GM19452 (cell line): ENCODE measurements at regions not wholly inside any gene's neighbourhood (a gene's known extent, or its start where the extent isn't known, plus 50 kb on each side); places are given as distances from the start of the nearest gene placed in this dataset.

Experiments used
- ATAC-seq: cut with Tn5 transposase; IDR thresholded peaks from one replicate; pipeline ENCODE4 v1.9.1; 2021; ENCODE audit not compliant: unreplicated experiment

DNA sequence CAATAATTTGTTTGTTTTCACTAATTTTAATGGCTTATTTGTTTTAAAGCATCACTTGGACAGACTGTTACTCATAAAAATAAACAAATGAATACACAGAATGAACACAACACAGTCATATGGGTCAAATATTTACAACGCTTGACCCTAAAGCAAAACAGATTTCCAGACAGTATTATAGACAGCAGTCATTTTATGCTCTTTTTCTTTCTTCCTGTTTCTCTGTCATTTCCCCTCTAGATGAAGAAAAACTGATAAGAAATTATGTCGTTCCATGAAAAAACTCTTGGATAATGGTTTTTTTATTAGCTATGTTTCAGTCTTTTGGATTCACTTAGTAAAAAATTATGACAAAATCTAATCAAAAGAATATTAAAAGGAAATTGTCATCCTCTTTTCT, 297.3 kb upstream of the NEGR1 start:
- ATAC-seq, result no peak

DNA sequence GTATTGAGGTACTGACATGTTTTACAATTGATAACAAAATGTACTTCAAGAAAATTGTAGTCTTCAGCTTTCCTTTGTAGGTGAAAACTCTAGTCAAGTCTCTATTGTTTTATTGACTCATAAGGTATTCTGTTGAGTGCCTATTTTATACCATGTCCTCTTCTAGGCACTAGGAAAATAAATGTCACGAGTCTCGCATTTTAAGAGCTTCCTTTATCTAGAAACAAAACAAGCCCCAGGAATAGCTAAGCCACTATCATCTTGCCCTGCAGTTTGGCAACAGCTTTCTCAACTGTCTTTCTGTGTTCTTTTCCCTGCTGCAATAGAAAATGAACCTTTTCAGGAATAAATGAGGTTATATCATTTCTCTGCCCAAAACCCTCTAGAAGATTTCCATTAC, 288.5 kb upstream of the NEGR1 start:
- no peak for ATAC-seq

DNA sequence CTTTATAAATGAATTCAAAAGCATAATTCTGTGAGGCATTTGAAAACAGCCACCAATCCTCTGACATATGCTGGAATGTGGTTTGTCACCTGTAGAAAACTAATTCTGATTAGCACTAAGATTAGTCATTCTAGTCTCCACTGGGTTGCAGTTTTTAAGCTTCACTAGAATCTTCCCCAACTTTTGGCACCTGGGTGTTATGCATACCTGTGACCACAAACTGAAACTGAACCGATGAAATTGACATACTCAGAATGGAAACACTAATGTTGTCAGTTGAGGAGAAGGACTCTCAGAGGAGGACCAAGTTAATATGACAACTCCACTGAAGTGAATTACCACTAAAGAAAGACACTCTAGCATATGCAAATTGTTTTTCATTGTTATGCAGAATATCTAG, 285.8 kb upstream of the NEGR1 start:
- no peak for ATAC-seq

DNA sequence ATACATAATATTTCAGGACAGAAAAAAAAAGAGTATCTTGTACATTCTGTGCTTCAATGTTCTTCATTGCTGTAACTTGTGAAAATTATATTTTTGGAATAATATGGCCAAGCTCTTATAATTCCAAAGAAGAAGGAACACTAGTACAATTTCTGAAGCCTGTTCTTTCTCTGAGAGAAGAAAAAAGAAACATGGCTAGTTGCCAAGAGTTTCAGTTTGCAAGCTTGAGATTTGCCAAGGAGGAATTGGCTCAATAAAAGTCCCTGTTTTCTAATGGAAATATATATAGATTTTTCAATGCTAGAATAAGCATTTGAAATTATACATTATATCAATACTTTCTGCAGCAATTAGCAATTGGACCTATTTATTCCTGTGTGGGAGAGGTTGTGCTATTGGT, 285.2 kb upstream of the NEGR1 start:
- no peak for ATAC-seq

DNA sequence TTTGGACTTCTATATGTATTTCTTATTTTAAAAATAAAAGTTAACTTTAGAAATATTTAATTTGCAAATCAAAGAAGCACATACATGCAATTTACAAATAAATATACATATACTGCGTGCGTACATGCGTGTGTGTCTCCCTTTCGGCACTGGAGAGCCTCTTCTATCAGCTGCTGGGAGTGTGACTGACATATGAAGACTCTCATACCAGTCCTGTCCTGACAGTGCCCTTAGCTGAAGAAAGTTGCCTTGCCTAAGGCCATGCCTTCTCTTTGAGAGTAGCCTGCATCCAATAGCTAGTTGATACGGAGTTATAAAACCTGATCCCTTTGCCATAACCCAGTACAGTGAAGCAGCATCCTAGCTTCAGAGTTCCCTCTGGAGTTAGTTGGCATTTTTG, 282.4 kb upstream of the NEGR1 start:
- no peak for ATAC-seq

DNA sequence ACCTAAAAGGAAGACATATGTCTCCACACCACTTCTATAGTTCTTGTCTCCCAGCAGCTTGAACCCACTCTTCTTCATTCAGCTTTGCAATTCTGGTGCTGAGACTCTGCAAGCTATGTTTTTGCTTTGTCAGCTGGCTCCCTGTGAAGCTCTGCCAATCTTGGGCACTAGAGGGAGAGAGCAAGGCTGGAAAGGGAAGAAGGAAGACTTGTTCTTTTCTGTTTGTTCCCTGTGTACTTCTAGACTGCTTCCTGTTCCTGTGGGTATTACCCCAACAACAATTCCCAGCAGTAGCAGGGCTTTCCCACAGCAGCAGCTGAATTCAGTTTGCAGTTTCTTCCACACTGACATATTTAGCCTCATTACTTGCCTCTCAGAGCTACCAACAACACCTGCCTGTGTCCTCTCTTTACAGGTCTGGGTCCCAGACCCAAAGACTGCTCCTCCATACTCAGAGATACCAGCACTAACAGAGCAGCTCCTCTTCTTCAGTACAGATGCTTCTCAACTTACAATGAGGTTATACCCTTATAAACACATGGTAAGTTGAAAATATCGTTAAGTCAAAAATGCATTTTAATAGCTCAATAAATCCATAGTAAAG, 275.2 kb upstream of the NEGR1 start:
- ATAC-seq, result no peak

DNA sequence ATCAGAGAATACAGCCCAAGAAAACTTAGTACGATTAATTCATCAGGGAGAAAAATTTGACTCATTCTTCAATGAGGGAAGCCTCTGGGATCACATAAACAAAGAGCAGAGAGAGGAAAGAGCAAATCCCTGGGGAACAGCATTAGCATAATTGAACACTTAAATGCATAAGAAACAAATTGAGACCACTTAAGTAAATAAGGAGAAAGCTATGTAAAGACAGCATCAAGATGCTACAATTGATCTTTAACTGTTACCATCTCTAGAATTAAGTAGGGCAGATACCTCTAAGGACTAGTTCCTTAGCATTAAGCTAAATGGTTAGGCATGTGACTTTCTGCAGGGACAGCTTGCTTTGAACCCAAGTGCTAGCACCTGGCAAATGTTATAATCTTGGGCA, 265.1 kb upstream of the NEGR1 start:
- no peak for ATAC-seq

DNA sequence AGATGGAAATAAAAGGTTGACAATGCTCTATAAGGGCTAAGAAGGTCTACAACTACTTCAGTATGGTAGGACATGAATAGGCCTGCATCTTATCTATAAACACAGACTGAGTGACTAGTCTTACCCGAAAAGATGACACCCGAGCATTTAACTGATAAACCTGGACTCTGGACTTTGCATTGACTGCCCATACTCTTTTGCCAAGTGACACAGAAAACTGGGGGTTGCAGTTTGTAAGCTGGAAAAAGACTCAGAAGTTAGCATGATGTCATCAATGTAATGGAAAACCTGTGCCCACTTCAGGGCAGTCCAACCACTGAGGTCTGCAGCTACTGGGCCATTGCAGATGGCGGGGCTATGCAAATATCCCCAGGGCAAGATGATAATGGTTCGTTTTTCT, 258.3 kb upstream of the NEGR1 start:
- no peak for ATAC-seq

DNA sequence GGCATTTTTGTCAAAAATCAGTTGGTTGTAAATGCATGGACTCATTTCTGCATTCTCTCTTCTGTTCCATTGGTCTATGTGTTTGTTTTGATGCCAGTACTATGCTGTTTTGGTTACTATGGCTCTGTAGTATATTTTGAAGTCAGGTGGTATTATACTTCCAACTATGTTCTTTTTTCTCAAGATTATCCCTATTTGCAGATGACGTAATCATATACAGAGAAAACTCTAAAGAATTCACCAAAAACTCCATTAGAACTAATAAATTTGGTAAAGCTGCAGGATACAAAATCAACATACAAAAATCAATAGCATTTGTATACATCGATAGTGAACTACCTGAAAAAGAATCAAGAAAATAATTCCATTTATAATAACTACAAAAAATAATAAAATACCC, 253.1 kb upstream of the NEGR1 start:
- ATAC-seq, result no peak

DNA sequence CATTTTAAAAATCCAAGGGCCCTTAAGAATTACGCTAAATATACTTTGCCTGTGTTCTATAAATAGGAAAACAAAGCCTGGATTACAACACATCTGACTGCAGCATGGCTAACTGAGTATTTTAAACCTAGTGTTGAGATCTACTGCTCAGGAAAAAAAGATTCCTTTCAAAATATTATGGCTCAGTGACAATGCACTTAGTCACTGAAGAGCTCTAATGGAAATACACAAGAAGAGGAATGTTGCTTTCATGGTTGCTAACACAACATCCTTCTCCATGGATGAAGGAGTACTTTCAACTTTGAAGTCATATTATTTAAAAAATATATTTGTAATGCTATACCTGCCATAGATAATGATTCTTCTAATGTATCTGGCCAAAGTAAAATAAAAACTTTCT, 248.3 kb upstream of the NEGR1 start:
- no peak for ATAC-seq

DNA sequence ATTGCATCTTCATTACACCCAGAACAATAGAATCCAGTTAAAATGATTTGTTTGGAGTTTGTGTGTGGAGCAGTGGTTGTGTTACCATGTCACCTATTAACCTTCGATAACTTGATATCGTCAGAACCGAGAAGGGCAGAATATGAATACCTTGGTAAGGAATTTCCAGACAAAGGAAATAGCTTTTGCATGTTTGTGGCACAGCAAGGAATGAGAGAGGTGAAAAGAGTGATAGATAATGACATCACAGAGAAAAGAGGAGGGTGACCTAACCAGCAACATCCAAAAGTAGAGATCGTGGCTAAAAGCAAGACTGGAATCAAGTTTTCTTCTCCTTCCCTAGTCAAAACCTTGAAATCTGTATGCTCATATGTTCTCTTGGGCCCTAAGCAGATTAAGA, 244.6 kb upstream of the NEGR1 start:
- ATAC-seq, result no peak

DNA sequence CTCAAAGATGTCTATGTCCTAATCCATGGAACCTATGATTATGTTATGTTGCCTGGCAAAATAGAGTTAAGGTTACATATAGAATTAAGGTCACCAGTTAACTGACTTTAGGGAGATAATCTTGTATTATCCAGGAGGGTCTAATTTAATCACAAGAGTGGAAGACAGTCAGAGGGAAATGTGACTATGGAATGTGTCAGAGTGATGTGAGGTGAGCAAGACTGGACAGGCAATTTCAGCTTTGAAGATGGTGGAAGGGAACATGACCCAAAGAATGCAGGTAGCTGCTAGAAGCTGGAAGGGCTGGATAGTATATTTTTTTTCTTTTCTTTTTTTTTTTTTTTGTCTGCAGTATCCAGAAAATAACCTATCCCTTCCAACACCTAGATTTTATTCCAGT, 241.7 kb upstream of the NEGR1 start:
- no peak for ATAC-seq

DNA sequence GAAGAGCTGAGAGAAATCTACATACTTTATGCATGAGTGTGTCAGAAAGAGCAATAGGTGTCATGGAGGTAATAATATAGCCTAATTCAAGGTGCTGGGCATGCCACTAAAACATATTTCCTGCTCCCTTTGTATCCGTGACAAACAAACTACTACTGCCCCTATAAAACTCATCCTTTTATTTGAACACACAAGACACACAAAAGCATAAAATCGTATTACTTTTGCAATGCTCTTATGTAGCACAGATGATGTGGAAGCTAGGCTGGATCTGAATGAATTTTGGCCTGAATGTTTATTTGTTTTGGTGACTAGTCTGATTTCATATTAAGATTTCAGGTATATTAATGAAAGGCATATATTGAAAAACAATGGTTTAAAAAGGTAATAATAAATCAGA, 239.3 kb upstream of the NEGR1 start:
- no peak for ATAC-seq

DNA sequence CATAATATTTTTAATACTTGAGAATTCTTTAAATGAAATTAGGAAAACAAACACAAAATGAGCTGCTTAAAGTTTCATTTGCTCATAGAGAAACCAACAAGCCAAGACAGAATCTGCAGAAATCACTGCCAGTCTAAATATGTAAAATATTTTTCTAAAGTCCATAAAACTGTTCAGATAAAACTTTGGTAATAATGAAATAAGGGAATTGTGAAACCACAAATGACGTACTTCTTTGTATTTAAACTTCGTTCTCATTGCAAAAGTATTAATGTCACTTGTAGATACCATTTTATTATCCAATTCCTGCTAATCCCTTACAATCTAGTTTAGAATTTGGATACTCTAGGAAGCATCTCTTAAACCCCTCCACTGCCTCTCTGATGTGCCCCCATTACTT, 234.5 kb upstream of the NEGR1 start:
- no peak for ATAC-seq

DNA sequence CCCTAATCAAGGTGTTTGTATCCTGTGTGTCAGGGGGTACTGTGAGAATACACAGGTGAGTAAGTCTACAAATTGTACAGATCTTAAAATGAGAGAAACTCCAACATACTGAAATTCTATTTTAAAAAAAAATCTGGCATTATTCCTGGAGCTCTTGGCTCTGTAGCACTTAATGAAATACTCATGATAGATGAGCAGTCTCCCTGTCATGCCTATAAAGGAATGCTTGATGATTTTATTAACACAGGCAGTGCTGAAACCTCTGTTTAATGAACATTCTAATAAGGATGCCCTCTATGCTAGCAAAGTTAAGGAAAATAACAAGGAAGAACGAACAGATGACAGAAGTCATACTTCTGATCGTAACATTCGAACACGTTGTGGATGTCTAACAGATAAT, 233.9 kb upstream of the NEGR1 start:
- ATAC-seq, result no peak

DNA sequence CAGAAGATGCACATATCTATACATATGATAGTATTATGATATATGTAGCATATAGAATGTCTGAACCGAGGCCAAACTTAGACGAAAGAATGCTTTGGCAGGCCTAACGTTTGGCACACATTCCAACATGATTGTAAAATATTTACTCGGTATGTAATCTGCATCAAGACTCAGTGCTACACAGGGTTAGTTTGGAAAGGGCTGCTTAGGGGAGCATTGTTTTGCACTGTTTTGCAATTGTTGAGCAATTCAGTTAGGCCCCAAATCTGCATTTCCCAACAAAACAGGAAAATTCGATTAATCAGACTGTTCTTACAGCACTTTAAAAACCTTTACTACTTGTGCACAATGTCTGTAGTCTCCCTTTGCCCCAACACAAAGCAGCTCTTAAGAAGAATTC, 216.0 kb upstream of the NEGR1 start:
- ATAC-seq, result no peak

DNA sequence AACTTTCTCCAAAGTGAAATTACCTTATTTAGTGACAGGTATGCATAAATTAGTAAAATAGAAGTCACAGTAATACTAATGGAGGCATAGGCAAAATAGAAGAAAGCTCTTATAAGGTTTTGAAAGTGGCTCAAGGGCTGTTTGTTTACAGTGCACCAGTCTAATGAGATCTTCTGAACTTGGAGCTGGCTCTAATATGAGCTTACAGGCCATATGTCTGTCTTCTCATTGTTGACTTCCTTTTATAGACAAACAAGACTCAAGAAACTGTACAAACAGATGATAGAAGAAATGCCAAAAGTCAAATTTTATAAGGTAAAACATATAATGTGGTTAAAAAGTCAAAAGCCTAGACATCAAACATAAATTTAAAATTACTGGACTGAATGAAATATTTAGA, 207.5 kb upstream of the NEGR1 start:
- no peak for ATAC-seq

DNA sequence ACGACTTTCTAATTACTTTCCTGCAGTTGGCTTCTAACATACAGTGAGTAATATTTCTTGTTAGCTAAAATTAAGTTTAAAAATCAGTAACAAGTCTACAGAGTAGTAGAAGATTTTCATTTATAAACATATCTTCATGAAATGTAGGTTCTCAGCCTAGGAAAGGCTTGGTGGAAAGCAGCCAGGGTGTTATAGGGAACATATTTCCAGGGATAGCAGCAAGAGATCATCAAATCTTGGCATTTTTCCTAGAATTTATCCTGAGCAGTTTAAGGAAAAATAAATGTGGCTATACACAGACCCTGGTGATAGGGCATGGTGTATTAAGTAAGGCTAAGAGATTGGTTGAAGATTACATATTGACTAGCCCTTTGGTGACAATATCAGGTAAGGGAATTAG, 203.5 kb upstream of the NEGR1 start:
- no peak for ATAC-seq

DNA sequence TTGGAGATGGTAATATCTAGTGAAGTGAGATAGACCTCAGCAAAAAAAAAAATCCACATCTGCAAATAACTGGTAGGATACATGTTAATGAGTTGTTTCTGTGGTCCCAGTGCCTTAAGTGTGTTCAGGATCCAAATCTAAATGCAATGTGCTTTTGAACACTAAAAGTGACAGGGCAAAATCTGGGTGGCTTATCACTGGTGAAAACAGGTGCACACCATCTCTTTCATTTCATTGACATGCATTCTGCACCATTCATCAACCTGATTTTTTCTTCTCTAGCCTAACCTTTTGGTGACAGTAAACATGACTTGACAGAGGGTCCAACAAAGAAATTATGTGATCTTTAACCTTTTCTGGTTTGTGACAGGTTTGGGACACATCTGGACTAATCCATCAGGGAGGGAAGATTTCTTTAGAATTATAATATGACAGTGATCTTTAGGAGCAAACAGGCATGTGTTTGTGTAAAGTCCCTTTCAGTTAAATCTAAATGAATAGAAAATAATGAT, 201.6 kb upstream of the NEGR1 start:
- no peak for ATAC-seq

DNA sequence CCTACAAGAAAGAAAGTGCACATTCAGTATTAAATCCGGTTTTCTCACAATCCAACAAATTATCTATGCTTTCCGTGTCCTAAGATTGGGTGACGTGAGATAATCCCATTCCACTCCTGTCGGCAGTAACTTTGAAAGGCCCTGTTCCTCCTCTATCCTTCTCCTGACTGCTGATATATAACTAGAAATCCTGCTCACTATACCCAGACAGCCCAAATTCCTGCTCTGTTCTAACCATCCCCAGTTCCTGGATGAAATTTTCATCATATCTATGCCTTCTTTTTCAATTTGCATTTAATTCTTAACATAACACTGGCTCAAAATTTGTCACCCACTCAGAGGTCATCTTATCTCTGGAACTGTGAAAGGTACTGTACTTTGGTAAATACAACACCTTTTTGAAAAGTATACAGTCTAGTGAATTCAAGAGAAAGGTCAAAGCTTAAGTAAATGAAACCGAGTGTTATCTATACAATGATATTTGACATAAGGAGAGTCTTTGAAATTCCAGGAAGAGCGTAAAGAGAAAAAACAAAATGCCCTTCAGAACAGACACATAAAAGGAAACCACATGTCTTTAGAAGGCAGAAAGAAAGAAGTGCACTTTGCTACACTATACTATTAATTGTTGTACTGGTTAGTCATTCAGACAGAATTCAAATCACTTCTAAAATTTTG, 200.5 kb upstream of the NEGR1 start:
- ATAC-seq, result no peak

DNA sequence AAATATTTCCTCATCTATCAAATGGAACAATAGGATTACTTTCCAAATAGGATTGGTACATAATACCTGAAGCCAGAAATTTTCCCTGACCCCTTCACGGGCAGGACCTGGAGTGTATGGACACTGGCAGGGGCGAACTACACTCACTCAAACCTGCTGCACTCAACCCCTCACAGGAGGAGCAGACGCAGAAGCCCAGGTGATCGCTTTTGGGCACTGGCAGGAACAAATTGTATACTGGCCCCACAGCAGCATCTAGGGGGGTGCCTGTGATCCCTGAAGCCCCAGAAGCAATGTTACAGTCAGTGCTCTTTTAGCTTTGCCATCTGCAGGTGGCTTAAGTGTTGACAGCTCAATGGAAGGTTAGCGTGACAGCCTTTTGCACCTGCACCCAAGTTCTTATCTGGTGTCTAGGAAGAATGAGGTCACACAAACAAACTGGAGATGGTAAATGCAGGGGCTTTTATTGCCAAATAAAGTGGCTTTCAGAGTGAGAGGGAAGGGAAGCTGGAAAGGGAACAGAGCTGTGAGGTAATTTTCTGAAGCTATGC, 199.2 kb upstream of the NEGR1 start:
- ATAC-seq, result no peak

DNA sequence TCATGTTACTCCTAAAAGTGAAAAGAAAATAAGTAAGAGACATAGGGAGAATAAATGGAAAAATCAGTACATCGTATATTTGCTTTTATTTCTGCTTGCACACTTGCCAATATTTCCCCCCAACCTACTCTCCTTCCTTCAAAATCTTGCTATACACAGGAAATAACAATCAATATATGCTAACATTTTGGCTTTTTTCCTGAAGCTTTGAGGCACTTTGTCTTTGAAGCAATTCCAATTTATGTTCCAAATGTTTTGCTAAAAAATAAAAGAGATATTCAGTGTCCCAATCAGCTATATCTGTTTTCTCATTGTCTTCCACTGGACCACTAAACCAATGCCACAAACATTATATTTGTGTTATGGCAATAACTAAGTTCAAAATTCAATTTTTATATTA, 184.0 kb upstream of the NEGR1 start:
- no peak for ATAC-seq
